GM18519 (cell line): ENCODE measurements at regions not wholly inside any gene's neighbourhood (a gene's known extent, or its start where the extent isn't known, plus 50 kb on each side); places are given as distances from the start of the nearest gene placed in this dataset.
"Not testable (repeated sequence)": the region's sequence is repeated elsewhere in the genome, so short reads cannot be mapped to it uniquely, and the experiment has no call there.

Experiments used
- ATAC-seq: cut with Tn5 transposase; IDR thresholded peaks from one replicate; pipeline ENCODE4 v1.9.1; 2021; ENCODE audit warnings: mild to moderate bottlenecking, moderate library complexity; ENCODE audit not compliant: unreplicated experiment, low FRiP score

DNA sequence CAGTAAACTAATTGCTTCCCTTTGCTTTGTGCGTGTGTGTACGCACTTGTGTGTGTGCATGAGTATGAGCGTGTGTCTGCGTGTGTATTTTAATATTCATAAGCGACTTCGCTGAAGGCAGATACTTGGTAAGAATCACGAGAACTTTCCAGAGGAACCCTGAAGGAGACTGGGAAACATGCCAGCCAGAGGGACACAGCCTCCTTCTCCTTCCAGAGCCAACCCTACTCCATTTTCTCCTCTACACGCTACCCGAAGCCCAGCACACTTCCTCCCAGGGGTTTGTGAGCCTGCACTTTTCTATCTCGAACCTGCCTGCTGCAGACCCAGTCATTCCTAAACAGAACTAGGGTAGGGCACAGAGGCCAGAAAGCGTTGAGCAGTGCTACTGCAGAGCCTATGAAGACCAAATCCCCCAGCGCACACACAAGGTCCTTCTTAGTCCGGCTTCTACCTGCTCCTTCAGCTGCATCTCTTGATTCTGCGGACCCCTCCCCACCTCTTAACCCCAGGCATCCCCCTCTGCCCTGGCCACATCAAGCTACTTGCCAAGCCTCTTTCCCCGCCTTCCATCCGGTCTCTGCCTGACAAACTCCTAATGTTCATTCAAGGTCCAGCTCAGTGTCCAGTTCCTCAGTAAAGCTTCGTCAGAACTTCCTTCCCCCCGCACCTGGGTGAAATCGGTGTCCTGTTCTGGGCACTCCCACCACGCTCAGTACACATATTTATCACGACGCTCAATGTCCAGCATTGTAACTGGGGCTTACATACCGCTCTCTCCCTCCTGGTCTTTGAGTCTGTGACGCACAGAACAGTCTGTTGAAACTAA lies 191.8 kb downstream of the FAM43A start:
- no peak for ATAC-seq

DNA sequence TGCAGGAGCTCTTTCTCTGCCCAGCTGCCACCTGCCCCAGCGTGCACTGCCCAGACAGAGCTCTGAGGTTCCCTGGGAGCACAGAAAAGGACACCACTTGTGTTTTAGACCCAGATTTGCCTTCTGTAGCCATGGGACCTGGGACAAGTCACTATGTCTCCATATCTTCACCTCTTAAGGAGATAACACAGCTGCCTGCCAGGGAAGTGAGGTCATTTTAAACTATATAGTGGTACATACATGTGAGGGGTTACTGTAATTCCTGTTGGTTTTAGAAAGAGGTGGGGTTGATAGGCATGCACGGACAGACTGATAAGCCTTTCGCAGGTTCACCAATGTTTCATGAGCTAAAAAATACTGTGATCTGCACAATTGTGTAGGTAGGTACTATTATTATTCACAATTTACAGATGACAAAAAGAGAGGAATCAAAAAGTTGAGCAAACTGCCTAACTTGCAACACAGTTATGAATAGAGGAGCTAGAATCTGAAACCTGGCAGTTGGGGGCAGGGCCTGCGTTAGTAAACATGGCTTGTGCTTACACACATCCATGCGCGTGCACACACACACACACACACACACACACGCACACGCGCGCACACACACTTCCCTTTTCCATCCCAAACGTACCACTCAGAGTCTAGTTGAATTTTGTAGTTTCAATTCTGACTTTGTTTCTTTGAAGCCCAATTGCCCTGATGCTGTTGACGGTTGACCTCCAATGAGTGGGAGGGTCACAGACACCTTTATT lies 193.6 kb downstream of the FAM43A start:
- ATAC-seq, result no peak

DNA sequence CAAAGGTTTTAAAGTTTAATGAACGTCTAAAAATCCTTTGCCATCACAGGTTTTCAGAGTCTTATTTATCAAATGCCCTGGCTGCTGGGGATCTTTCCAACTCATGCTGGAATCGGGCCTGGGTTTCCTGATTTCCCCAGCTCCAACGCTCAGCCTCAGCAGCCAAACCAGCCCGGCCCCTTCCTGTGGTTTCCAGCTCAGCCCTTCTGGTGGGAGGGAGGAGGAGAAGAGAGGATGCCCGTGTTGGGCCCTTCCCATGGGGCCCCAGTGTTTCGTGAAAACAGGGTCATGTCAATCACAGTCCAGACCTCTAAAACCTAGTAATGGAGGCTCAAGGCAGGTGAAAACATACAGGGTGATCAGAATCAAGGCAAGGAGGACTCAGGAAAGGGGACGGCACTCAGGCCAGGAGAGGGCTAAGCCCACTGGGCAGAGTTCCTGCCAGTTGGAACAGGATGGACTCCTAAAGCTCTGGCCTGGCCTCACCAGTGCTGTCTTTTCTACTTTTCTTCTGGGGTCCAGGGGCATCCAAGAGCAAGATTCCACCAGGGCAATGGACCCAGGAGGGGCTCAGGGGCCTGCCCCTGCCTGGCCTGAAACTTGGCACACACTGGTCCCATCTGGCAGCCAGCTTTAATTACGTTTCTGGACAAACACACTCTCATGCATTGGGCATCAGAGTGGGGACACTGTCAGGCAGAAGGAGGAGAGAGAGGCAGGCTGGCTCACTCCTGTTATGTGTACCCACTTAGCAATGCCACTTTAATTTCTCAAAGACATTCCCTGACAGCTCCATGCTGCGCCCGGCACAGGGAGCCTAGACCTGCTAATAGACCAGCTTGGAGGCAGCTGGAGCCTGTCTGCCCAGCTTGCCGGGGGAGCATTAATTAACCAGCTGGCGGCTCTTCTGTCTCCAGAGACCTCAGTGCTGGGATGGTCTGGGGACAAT lies 194.6 kb downstream of the FAM43A start:
- no peak for ATAC-seq

DNA sequence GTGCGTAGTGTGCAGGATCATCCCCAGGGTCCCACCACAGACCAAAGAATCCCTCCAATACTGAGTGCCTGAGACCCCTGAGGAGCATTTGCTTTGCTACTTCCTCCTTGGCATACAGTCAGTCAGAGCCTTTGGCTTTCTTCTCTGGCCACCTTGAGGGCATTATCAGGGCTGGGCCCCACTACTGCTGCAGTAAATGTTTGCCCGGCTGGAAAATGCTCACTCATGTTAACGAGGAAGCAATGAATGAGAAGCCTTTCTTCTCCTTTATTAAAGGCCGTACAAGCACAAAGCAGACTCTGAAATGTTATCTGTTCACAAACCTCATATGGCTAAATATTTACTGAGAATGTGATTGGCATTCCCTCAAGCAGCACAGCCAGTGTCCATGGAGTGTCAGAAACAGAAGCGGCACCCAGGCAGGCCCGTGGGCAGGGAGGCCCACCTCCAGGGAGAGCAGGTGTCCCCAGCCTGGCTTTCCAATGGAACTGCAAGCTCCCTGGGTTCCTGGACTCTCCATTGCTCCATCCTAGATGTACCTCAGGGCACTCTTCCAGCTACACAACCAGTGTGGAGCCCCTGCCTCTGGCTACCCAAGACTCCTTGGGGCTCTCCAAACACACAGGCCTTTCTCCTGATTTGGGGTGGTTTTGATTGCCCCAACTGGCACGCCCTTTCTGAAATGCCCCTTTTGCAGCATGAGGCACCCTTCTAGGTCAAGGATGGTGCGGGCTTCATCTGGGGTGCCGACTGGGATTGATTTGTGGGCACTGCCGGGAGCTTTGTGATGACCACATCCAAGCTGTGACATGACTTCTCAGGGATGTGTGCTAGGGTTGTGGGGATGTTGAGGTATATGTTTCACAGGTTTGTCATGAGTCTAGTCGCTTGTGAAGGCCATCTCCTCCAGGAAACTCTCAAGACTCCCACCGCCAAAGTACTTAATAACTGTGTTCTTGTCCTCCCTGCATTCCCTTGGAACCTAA lies 195.6 kb downstream of the FAM43A start:
- no peak for ATAC-seq

DNA sequence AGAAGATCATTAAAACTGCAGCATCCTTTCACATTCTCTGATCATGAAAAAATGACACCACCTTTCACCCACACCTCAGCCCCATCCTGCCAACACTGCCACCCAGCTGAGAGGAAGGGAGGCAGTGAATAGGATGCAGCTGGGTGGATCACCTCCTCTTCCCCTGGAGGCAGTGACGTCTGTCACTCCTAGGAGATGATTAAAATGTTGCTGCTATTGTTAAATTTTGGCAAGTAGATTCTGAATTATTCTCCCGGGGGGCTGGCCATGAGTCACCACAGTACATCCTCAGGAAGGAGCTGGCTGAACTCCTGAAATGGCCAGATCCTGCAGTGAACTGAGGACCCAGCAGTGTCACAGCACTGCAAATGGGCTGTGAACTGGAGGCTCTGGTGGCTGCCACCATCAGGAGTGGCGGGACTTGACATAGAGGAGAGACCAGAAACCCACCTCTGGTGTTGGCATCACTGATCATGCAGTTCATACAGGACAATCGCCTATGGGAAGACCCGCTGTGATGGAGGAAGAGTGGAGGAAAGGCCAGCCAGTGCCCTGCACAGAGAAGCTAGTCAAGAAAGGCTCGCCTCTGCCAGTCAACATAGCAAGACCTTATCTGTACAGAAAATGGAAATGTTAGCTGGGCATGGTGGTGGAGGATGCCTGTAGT lies 199.1 kb downstream of the FAM43A start:
- ATAC-seq, result no peak

DNA sequence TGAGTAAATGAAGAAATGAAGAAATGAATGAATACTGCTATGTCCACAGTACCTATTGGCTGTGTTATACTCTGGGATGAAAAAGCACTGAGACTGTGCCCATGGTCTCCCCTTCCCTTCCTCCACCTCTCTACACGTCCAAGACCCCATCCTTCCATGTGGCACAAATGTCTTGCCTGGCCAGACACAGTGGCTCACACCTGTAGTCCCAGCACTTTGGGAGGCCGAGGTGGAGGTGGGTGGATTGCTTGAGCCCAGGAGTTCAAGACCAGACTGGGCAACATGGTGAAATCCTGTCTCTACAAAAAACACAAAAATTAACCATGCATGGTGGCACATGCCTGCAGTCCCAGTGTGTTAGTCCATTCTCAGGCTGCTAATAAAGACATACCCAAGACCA lies 200.1 kb downstream of the FAM43A start:
- no peak for ATAC-seq

DNA sequence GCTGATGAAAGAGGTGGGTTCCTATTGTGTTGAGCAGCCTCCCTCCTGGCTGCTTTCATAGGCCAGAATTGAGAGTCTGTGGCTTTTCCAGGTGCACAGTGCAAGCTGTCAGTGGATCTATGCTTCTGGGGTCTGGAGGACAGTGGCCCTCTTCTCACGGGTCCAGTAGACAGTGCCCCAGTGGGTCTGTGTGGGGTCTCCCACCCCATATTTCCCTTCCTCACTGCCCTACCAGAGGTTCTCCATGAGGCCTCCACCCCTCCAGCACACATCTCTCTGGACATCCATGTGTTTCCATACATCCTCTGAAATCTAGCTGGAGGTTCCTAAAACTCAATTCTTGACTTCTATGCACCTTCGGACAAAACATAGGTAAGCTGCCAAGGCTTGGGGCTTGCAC lies 201.2 kb downstream of the FAM43A start:
- ATAC-seq, result no peak

DNA sequence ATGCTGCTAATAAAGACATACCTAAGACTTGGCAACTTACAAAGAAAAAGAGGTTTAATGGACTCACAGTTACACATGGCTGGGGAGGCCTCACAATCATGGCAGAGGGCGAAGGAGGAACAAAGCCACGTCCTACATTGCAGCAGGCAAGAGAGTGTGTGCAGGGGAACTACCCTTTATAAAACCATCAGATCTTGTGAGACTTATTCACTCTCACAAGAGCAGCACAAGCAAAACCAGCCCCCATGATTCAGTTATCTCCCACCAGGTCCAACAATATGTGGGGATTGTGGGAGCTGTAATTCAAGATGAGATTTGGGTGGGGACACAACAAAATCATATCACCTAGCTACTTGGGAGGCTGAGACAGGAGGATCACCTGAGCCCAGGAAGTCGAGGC lies 202.4 kb downstream of the FAM43A start:
- ATAC-seq, result not testable (repeated sequence)

DNA sequence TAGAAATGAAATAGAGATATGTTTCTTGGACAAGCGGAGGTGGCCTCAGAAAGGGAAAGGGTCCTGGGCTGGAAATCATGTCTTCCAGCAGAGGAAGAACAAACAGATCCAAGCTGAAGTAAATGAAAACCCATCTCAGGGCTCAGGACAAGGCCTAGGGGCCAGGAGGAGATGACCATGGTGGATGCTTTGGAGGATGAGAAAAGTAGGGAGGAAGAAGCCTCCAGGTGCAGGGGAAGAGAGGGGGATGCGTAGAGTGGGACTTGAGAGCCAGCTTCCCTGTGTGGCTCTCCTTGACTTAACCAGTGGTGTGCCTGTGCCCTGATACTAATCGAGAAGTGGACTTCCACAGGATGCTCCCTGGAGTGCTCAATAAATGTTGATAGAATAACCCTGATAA lies 203.2 kb downstream of the FAM43A start:
- no peak for ATAC-seq

DNA sequence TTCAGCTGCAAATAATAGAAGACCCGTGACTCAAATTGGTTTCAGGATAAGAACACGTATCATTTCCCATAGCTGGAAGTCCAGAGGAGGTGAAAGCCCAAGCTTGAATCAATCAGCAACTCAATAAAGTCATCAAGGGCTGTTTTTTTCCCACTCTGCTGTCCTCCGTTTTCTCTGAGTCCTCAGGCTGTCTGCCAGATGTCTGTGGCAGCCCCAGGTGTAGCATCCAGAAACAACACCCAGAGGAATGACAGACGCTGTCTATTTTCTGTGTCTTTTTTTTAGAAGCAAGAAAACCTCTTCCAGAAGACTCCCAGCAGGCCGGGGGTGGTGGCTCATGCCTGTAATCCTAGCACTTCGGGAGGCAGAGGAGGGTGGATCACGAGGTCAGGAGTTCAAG lies 204.4 kb downstream of the FAM43A start:
- ATAC-seq, result no peak

DNA sequence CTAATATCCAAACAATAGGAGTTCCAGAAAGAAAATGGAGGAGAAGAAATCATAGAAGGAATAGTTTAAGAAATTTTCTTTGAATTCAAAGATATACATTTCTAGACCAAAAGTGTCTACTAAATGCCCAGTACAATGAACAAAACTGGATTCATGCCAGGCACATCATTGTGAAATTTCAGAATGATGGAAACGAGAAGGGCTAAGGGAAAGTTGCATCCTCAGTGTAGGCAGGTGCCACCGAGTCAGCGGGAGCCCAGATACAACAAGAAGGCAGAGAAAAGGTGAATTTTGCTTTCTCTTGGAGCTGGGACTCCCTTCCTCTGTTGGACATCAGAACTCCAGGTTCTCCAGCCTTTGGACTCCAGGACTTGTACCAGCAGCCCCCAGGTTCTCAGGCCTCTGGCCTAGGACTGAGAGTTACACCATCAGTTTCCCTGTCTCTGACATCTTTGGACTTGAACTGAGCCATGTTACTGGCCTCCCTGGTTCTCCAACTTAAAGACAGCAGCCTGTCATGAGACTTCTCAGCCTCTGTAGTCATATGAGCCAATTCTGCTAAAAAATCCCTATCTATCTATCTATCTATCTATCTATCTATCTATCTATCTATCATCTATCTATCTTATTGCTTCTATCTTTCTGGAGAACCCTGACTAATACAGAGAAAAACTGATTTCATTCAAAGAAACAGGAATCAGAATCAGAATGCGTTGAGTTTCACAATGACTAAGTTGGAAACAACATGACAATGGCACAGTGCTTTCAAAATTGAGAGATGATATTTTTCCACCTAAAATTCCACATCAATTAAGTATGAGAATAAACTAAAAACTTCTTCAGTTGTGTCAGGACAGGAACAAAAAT lies 207.7 kb downstream of the FAM43A start:
- no peak for ATAC-seq

DNA sequence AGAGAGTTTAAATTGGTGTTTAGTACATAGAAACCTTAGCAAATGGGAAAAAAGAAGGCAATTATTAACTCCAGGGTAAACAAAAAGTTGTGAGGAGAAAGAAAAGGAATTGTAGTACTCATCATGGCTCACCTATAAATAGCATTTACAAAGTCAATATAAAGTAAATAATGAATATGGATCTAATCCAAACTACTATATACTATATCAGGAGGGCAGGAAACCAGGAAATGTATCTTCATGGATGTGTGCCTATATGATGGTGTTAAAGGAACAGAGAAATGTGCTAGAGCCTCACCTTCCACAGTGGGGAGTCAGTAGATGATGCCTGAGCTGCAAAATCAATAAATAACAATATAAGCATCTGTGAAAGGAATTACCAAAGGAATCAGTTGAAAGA lies 208.9 kb downstream of the FAM43A start:
- ATAC-seq, result no peak

DNA sequence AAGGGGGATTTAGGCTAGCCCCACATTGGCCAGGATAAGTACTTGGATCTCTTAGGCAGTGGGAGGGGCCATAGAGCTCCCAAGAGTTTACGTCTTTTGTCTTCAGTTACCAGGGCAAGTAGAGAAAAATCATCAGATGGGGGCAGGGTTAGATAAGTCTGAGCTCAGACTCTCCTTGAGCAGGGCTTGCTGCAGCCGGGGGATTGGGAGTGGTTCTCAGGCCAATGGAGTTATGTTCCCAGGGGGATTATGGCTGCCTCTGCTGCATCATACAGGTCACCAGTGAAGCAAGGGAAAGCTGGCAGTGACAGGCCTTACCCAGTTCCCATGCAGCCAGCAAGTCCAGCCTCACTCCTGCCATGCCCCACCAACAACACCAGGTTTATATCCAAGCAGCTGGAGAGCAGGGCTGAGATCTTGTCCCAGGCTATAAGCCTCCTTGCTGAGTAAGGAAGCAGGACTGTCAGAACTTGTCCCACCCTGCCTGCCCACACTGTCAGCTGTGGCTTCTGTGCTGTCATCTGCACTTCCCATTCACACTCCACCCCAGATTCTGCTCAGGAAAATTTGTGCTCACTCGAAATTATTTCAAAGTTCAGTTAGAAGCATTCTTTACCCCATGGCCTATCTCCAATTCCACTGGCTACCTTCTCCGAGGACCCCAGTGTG lies 215.3 kb downstream of the FAM43A start:
- ATAC-seq, result no peak

DNA sequence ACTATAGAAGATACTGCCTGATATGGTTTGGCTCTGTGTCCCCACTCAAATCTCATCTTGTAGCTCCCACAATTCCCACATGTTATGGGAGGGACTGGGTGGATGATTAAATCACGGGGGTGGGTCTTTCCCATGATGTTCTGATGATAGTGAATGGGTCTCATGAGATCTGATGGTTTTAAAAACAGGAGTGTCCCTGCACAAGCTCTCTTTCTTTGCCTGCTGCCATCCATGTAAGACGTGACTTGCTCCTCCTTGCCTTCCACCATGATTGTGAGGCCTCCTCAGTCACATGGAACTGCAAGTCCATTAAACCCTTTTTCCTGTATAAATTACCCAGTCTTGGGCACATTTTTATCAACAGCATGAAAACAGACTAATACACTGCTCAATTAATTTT lies 217.8 kb downstream of the FAM43A start:
- not testable (repeated sequence) for ATAC-seq

DNA sequence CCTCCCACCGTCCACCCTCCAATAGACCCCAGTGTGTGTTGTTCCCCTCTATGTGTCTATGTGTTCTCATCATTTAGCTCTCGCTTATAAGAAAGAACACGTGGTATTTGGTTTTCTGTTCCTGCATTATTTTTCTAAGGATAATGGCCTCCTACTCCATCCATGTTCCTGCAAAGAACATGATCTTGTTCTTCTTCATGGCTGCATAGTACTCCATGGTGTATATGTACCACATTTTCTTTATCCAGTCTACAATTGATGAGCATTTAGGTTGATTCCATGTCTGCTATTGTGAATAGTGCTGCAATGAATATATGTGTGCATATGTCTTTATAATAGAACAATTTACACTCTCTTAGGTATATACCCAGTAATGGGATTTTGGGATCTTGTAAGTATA lies 219.3 kb downstream of the FAM43A start:
- ATAC-seq, result not testable (repeated sequence)

DNA sequence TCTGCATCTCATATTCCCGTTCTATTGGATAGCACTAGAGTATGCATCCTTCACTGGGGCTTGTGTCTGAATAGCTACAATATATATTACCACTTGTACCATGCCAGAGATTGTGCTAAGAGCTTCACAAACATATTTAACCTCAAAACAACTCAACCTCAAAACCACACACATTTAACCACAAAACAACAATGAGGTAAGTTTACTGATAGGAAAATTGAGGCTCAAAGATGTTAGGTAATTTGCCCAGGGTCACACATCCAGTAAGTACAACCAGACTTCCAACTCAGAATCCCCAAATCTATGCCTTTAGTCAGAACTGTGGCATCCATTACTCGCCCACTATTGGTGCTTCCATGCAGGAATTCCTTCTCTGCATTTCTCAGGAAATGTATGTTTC lies 220.0 kb downstream of the FAM43A start:
- ATAC-seq, result no peak

DNA sequence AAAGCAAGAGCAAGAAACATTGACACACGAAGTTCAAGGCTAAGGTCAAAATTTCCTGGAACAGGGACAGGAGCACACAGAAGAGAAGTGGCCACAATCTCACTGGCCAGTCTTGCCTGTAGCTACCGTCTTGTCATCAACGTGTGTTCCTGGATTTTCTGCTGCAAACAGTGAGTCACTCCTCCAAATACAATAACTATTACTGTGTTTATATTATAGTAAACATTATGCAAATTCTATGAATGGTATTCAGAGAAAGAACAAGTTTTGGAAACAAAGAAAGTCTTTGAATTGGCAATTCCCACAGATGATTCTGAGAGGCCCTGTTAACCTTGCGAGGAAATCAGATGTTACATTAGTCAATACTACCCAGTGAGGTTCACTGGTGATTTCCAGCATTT lies 220.5 kb downstream of the FAM43A start:
- ATAC-seq, result no peak
